CD4-positive, alpha-beta T cell treated with Interferon alpha-2 for 1 hour (primary cell): ENCODE measurements at regions not wholly inside any gene's neighbourhood (a gene's known extent, or its start where the extent isn't known, plus 50 kb on each side); places are given as distances from the start of the nearest gene placed in this dataset.

Experiments used
- DNase-seq, 2 donors: peaks; one replicate each; pipeline ENCODE4 v3.0.0-alpha.2; 2020 to 2022

- no peak for DNase-seq
Measured at GRCh38 chr12:97347956-97348355, 114.6 kb upstream of the RMST start.

DNA sequence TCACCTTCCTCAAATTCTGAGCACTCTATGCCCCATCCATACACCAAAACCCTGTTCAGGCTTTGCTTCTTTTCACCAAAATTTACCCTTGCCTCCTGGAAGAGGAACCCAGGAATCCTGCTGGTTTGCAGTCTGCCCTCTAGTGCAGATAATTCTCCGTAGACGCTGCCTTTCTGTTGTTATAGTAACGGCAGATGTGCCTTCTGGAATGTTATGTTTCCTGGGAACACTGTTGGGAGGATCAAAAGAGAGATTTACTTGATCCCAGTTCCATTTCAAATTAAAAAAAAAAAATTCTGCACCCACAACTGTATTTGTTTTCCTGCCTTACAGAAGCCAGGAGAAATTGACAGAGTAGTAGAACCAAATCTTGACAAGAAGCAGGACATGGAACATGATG is 104.2 kb upstream of the RMST start:
- DNase-seq: no peak

- DNase-seq: no peak
Measured at GRCh38 chr12:97359021-97359690, 103.4 kb upstream of the RMST start.

- DNase-seq: no peak
Measured at GRCh38 chr12:97363693-97364092, 98.9 kb upstream of the RMST start.

DNA sequence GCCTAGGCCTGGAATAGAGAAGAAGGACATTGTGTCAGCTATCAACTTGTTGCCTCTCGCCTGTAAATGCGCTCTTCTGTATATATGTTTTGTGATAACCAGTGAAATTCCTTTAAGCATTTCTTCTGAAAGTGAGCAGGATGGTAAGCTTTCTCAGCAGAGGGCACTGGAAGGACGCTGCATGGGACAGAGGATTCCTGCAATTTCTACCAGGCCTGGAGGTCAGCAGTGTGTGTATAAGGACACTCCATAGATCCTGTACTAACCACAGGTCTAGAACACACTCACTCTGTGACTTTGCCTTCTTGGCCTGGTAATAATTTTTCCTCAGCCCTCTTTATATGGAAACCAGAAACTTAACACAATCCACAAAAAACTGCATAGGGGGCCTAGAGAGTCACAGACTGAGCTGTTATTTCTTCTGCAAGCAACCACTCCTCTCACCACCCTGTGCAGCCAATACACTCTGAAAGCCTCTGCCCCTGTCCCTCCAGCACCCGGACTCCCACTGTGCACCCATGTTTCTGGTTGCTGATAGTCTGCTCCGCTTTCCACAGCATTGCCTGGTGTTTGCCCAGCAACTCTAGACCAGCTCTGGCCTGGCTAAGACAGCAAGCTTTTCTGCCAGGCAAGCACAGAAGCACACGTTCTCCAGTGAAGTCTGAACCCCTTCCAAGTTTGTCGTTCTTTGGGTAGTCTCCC is 94.0 kb upstream of the RMST start:
- DNase-seq: no peak

- DNase-seq: no peak
Measured at GRCh38 chr12:97375310-97375709, 87.3 kb upstream of the RMST start.

DNA sequence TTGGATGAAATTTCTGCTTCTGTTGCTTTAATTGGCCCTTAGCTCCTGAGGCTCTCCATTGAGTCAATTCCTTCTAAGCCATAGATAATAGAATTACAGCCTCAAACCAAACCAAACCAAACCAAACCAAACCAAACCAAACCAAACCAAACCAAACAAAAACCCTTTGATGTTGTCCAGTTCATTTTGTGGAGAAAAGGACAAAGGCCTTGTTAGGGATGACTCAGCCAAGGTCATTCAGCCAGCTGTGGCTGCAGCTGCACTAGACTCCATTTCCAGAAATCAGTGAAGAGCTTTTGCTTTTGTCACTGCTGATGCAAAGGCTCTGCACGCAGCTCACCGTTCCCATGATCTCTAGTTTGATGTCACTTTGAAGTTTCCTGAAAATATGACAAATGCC is 82.2 kb upstream of the RMST start:
- DNase-seq: no peak

DNA sequence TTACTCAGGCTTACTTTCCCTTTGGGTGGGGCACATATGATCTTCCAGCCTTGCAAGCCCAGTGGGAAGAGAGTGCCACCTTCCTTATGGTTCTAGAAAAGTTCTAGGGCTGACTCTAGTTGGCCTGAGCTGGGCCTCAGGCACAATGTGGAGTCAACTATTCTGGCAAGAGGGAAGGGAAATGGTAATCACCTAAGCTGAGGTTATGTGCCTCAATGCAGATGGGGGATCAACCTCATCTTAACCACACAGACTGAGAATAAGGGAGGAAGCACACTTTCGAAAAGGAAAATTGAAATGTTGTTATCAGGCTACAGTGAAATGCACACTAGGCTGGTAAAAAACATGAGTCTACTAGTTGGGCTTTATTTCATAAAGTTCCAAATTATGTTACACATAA is 77.5 kb upstream of the RMST start:
- no peak for DNase-seq

GRCh38 chr12:97386133-97386581 is 76.4 kb upstream of the RMST start:
- no peak for DNase-seq

DNA sequence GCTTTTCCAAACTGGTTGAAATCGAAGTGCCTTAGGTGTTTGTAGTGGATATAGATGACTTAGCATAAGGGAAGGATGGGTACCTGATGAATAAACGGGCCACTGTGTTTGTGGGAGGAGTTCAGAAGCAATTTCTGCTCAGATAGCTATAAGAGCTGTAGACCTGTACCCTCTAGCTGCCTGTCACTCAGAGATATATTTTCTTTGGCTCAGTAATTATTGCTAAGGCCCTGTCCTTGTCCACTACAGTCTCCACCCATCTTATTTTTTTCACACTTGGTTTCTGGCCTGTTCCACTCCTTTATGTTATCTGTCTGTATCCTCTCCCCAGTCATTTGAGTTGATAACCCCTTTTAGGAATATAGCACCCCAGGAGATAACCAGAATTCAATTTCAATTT is 74.8 kb upstream of the RMST start:
- DNase-seq: no peak

GRCh38 chr12:97394657-97395056 is 67.9 kb upstream of the RMST start:
- no peak for DNase-seq

- no peak for DNase-seq
Measured at GRCh38 chr12:97397008-97397407, 65.6 kb upstream of the RMST start.

- DNase-seq: no peak
Measured at GRCh38 chr12:97398704-97399103, 63.9 kb upstream of the RMST start.

GRCh38 chr12:97404093-97404492 is 58.5 kb upstream of the RMST start:
- no peak for DNase-seq

DNA sequence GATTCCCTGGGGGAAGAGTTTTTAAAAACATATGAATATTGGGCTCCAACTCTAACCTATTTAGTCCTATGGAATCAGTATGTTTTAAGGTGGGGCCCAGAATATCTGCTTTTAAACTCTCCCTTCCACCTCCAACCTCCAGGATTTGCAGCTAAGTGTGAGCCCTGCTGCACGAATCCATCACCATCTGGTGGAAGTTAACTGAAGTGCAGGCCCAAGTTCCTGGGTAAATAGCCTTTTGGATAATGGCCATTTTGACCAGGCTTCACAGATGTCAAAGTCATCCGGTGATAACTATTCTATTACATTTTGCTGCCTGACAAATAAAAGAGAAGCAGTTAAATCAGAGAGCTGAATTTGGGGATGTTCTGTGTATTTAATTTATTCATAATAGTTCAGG is 58.1 kb upstream of the RMST start:
- peak in 1 of 2 donors; percentile 1 for DNase-seq

- no peak for DNase-seq
Measured at GRCh38 chr12:97408363-97408762, 54.2 kb upstream of the RMST start.

GRCh38 chr12:97411341-97411740 is 51.3 kb upstream of the RMST start:
- no peak for DNase-seq
